ENCODE measurements at regions not wholly inside any gene's neighbourhood (a gene's known extent, or its start where the extent isn't known, plus 50 kb on each side); places are given as distances from the start of the nearest gene placed in this dataset.

- no peak for TF ChIP-seq POU2F2 (IDR thresholded peaks at IDR 0.05; ENCODE audit: low read depth, low read length)
- no peak for TF ChIP-seq PAX5 (IDR thresholded peaks at IDR 0.05; ENCODE audit: insufficient read depth, low read length, severe bottlenecking)
- TF ChIP-seq POLR2AphosphoS5 (IDR thresholded peaks at IDR 0.05; ENCODE audit: low read depth, low read length): no peak
- no peak for TF ChIP-seq POLR2A (IDR thresholded peaks at IDR 0.05; ENCODE audit: low read depth, low read length)
- TF ChIP-seq SPI1 (IDR thresholded peaks at IDR 0.05; ENCODE audit: low read depth, low read length): no peak
- no peak for TF ChIP-seq TAF1 (IDR thresholded peaks at IDR 0.05; ENCODE audit: low read depth, low read length)
- FAIRE-seq: no peak
- DNase-seq (ENCODE audit: insufficient read length, low spot score): no peak
Measured at GRCh38 chr2:198697218-198697617, 760.5 kb downstream of the SATB2 start.

- TF ChIP-seq POU2F2 (IDR thresholded peaks at IDR 0.05; ENCODE audit: low read depth, low read length) (no peak), PAX5 (IDR thresholded peaks at IDR 0.05; ENCODE audit: insufficient read depth, low read length, severe bottlenecking) (no peak), POLR2AphosphoS5 (IDR thresholded peaks at IDR 0.05; ENCODE audit: low read depth, low read length) (no peak), TAF1 (IDR thresholded peaks at IDR 0.05; ENCODE audit: low read depth, low read length) (no peak), POLR2A (IDR thresholded peaks at IDR 0.05; ENCODE audit: low read depth, low read length) (no peak), SPI1 (IDR thresholded peaks at IDR 0.05; ENCODE audit: low read depth, low read length) (no peak)
- DNase-seq (ENCODE audit: insufficient read length, low spot score) (no peak), FAIRE-seq (no peak)
Measured at GRCh38 chr2:198695879-198696278, 761.9 kb downstream of the SATB2 start.

- no peak for DNase-seq (ENCODE audit: insufficient read length, low spot score)
- TF ChIP-seq PAX5 (IDR thresholded peaks at IDR 0.05; ENCODE audit: insufficient read depth, low read length, severe bottlenecking) (no peak), POU2F2 (IDR thresholded peaks at IDR 0.05; ENCODE audit: low read depth, low read length) (no peak), TAF1 (IDR thresholded peaks at IDR 0.05; ENCODE audit: low read depth, low read length) (no peak), POLR2AphosphoS5 (IDR thresholded peaks at IDR 0.05; ENCODE audit: low read depth, low read length) (no peak), POLR2A (IDR thresholded peaks at IDR 0.05; ENCODE audit: low read depth, low read length) (no peak), SPI1 (IDR thresholded peaks at IDR 0.05; ENCODE audit: low read depth, low read length) (no peak)
- FAIRE-seq: no peak
Measured at GRCh38 chr2:198692907-198693510, 764.7 kb downstream of the SATB2 start.

- FAIRE-seq (no peak), DNase-seq (ENCODE audit: insufficient read length, low spot score) (no peak)
- TF ChIP-seq POU2F2 (IDR thresholded peaks at IDR 0.05; ENCODE audit: low read depth, low read length) (no peak), POLR2A (IDR thresholded peaks at IDR 0.05; ENCODE audit: low read depth, low read length) (no peak), TAF1 (IDR thresholded peaks at IDR 0.05; ENCODE audit: low read depth, low read length) (no peak), PAX5 (IDR thresholded peaks at IDR 0.05; ENCODE audit: insufficient read depth, low read length, severe bottlenecking) (no peak), SPI1 (IDR thresholded peaks at IDR 0.05; ENCODE audit: low read depth, low read length) (no peak), POLR2AphosphoS5 (IDR thresholded peaks at IDR 0.05; ENCODE audit: low read depth, low read length) (no peak)
Measured at GRCh38 chr2:198691236-198691635, 766.5 kb downstream of the SATB2 start.

- TF ChIP-seq POU2F2 (IDR thresholded peaks at IDR 0.05; ENCODE audit: low read depth, low read length) (no peak), TAF1 (IDR thresholded peaks at IDR 0.05; ENCODE audit: low read depth, low read length) (no peak), POLR2A (IDR thresholded peaks at IDR 0.05; ENCODE audit: low read depth, low read length) (no peak), POLR2AphosphoS5 (IDR thresholded peaks at IDR 0.05; ENCODE audit: low read depth, low read length) (no peak), PAX5 (IDR thresholded peaks at IDR 0.05; ENCODE audit: insufficient read depth, low read length, severe bottlenecking) (no peak), SPI1 (IDR thresholded peaks at IDR 0.05; ENCODE audit: low read depth, low read length) (no peak)
- FAIRE-seq (no peak), DNase-seq (ENCODE audit: insufficient read length, low spot score) (no peak)
Measured at GRCh38 chr2:198664321-198664720, 793.4 kb downstream of the SATB2 start.

- FAIRE-seq (no peak), DNase-seq (ENCODE audit: insufficient read length, low spot score) (no peak)
- TF ChIP-seq POLR2A (IDR thresholded peaks at IDR 0.05; ENCODE audit: low read depth, low read length) (no peak), PAX5 (IDR thresholded peaks at IDR 0.05; ENCODE audit: insufficient read depth, low read length, severe bottlenecking) (no peak), POLR2AphosphoS5 (IDR thresholded peaks at IDR 0.05; ENCODE audit: low read depth, low read length) (no peak), SPI1 (IDR thresholded peaks at IDR 0.05; ENCODE audit: low read depth, low read length) (no peak), POU2F2 (IDR thresholded peaks at IDR 0.05; ENCODE audit: low read depth, low read length) (no peak), TAF1 (IDR thresholded peaks at IDR 0.05; ENCODE audit: low read depth, low read length) (no peak)
Measured at GRCh38 chr2:198662905-198663304, 794.8 kb downstream of the SATB2 start.

- FAIRE-seq (no peak), DNase-seq (ENCODE audit: insufficient read length, low spot score) (no peak)
- TF ChIP-seq TAF1 (IDR thresholded peaks at IDR 0.05; ENCODE audit: low read depth, low read length) (no peak), POLR2AphosphoS5 (IDR thresholded peaks at IDR 0.05; ENCODE audit: low read depth, low read length) (no peak), SPI1 (IDR thresholded peaks at IDR 0.05; ENCODE audit: low read depth, low read length) (no peak), PAX5 (IDR thresholded peaks at IDR 0.05; ENCODE audit: insufficient read depth, low read length, severe bottlenecking) (no peak), POU2F2 (IDR thresholded peaks at IDR 0.05; ENCODE audit: low read depth, low read length) (no peak), POLR2A (IDR thresholded peaks at IDR 0.05; ENCODE audit: low read depth, low read length) (no peak)
Measured at GRCh38 chr2:198660501-198660900, 797.2 kb downstream of the SATB2 start.

- TF ChIP-seq SPI1 (IDR thresholded peaks at IDR 0.05; ENCODE audit: low read depth, low read length) (no peak), POLR2A (IDR thresholded peaks at IDR 0.05; ENCODE audit: low read depth, low read length) (no peak), POLR2AphosphoS5 (IDR thresholded peaks at IDR 0.05; ENCODE audit: low read depth, low read length) (no peak), TAF1 (IDR thresholded peaks at IDR 0.05; ENCODE audit: low read depth, low read length) (no peak)
- DNase-seq (ENCODE audit: insufficient read length, low spot score): no peak
- no peak for FAIRE-seq
Measured at GRCh38 chr2:198659096-198659870, 798.5 kb downstream of the SATB2 start.

GRCh38 chr2:198657512-198658121, 800.1 kb downstream of the SATB2 start:
- FAIRE-seq (no peak), DNase-seq (ENCODE audit: insufficient read length, low spot score) (no peak)
- TF ChIP-seq POLR2AphosphoS5 (IDR thresholded peaks at IDR 0.05; ENCODE audit: low read depth, low read length): no peak
- TF ChIP-seq POLR2A (IDR thresholded peaks at IDR 0.05; ENCODE audit: low read depth, low read length): no peak
- no peak for TF ChIP-seq SPI1 (IDR thresholded peaks at IDR 0.05; ENCODE audit: low read depth, low read length)
- TF ChIP-seq PAX5 (IDR thresholded peaks at IDR 0.05; ENCODE audit: insufficient read depth, low read length, severe bottlenecking): no peak
- TF ChIP-seq TAF1 (IDR thresholded peaks at IDR 0.05; ENCODE audit: low read depth, low read length): no peak
- no peak for TF ChIP-seq POU2F2 (IDR thresholded peaks at IDR 0.05; ENCODE audit: low read depth, low read length)

Data from GM12891 (cell line).